WTC11 (cell line): ENCODE measurements at regions not wholly inside any gene's neighbourhood (a gene's known extent, or its start where the extent isn't known, plus 50 kb on each side); places are given as distances from the start of the nearest gene placed in this dataset.

Experiments used
- ATAC-seq: fragments of 200-7000 bp; cut with Tn5 transposase; 2 replicates; pipeline ENCODE4 v1.10.0; 2021; ENCODE audit warnings: mild to moderate bottlenecking, moderate library complexity
- CTCF ChIA-PET: fragments of 300-600 bp; sonication (Branson Sonifier 250); formaldehyde crosslinking; loops from one replicate; lab custom pipeline; 2021; ENCODE audit warnings: antibody characterized with exemption; lab: Charles Lee
- POLR2A ChIA-PET: fragments of 350-600 bp; sonication (Branson Sonifier 250); formaldehyde crosslinking; loops from one replicate; lab custom pipeline; 2021; ENCODE audit warnings: antibody characterized with exemption; lab: Charles Lee
- DNase-seq: peaks from one replicate; pipeline ENCODE4 v3.0.0; 2021; ENCODE audit warnings: low spot score
- H3K27ac Mint-ChIP-seq: 2 replicates; pipeline ENCODE4 v1.8.0; 2021; ENCODE audit warnings: mixed read lengths
- H3K27me3 Mint-ChIP-seq: 2 replicates; pipeline ENCODE4 v1.8.0; 2021; ENCODE audit warnings: low read depth, mild to moderate bottlenecking, moderate library complexity, mixed read lengths
- H3K36me3 Mint-ChIP-seq: 2 replicates; pipeline ENCODE4 v1.8.0; 2021; ENCODE audit warnings: mixed read lengths
- H3K4me1 Mint-ChIP-seq: 2 replicates; pipeline ENCODE4 v1.8.0; 2022; ENCODE audit warnings: mixed read lengths
- H3K4me3 Mint-ChIP-seq: 2 replicates; pipeline ENCODE4 v1.8.0; 2021; ENCODE audit warnings: mild to moderate bottlenecking, moderate library complexity, mixed read lengths
- H3K9me3 Mint-ChIP-seq: 2 replicates; pipeline ENCODE4 v1.8.0; 2021; ENCODE audit warnings: mixed read lengths
- CBFB ChIP-seq: sonication (generic); formaldehyde crosslinking; IDR thresholded peaks from 2 replicates; pipeline ENCODE4 v1.8.1; 2022; ENCODE audit warnings: mild to moderate bottlenecking, low read depth, missing genetic modification reagents
- CDX4 ChIP-seq: fragments of 250-450 bp; sonication (Bioruptor Pico); IDR thresholded peaks from 2 replicates; pipeline ENCODE4 v1.9.0; 2021; ENCODE audit warnings: moderate library complexity, mild to moderate bottlenecking, inconsistent platforms, borderline replicate concordance
- CREB1 ChIP-seq: sonication (generic); formaldehyde crosslinking; IDR thresholded peaks from 2 replicates; pipeline ENCODE4 v1.8.0; 2023; ENCODE audit warnings: mild to moderate bottlenecking, missing genetic modification reagents
- CREM ChIP-seq: sonication (generic); formaldehyde crosslinking; IDR thresholded peaks from 2 replicates; pipeline ENCODE4 v1.8.1; 2022; ENCODE audit warnings: mild to moderate bottlenecking, missing genetic modification reagents, moderate library complexity
- FOXK1 ChIP-seq: sonication (generic); formaldehyde crosslinking; IDR thresholded peaks from 2 replicates; pipeline ENCODE4 v1.8.0; 2022; ENCODE audit warnings: mild to moderate bottlenecking, moderate library complexity, missing genetic modification reagents
- HMGXB4 ChIP-seq: sonication (generic); formaldehyde crosslinking; IDR thresholded peaks from 2 replicates; pipeline ENCODE4 v1.8.1; 2023; ENCODE audit warnings: mild to moderate bottlenecking, moderate library complexity, missing genetic modification reagents
- OVOL2 ChIP-seq: fragments of 250-450 bp; sonication (Bioruptor Pico); IDR thresholded peaks from 2 replicates; pipeline ENCODE4 v1.9.0; 2021; ENCODE audit warnings: mild to moderate bottlenecking, borderline replicate concordance
- PRRX2 ChIP-seq: fragments of 250-450 bp; sonication (Bioruptor Pico); IDR thresholded peaks from 2 replicates; pipeline ENCODE4 v1.8.0; 2021; ENCODE audit warnings: mild to moderate bottlenecking
- SMAD4 ChIP-seq: sonication (generic); formaldehyde crosslinking; IDR thresholded peaks from 2 replicates; pipeline ENCODE4 v1.8.0; 2022; ENCODE audit warnings: mild to moderate bottlenecking, missing genetic modification reagents
- SOX15 ChIP-seq: fragments of 250-450 bp; sonication (Bioruptor Pico); IDR thresholded peaks from 2 replicates; pipeline ENCODE4 v1.9.0; 2021; ENCODE audit warnings: mild to moderate bottlenecking
- TCF7 ChIP-seq: sonication (generic); formaldehyde crosslinking; IDR thresholded peaks from 2 replicates; pipeline ENCODE4 v1.8.0; 2022; ENCODE audit warnings: mild to moderate bottlenecking, low read depth, missing genetic modification reagents, moderate library complexity
- TEAD1 ChIP-seq: sonication (generic); formaldehyde crosslinking; IDR thresholded peaks from 2 replicates; pipeline ENCODE4 v1.8.0; 2022; ENCODE audit warnings: mild to moderate bottlenecking, missing genetic modification reagents
- TP53 ChIP-seq: sonication (generic); formaldehyde crosslinking; IDR thresholded peaks from 2 replicates; pipeline ENCODE4 v1.8.1; 2023; ENCODE audit warnings: mild to moderate bottlenecking, missing genetic modification reagents
- ZBTB43 ChIP-seq: sonication (generic); formaldehyde crosslinking; IDR thresholded peaks from 2 replicates; pipeline ENCODE4 v1.8.1; 2023; ENCODE audit warnings: mild to moderate bottlenecking, missing genetic modification reagents
- ZNF671 ChIP-seq: fragments of 250-450 bp; sonication (Bioruptor Pico); IDR thresholded peaks from 2 replicates; pipeline ENCODE4 v1.8.0; 2021; ENCODE audit warnings: mild to moderate bottlenecking
- ZSCAN18 ChIP-seq: fragments of 250-450 bp; sonication (Bioruptor Pico); IDR thresholded peaks from 2 replicates; pipeline ENCODE4 v2.1.2; 2022; ENCODE audit warnings: mild to moderate bottlenecking, moderate library complexity
- TF ChIP-seq, protein P1 (sequence below): sonication (generic); formaldehyde crosslinking; IDR thresholded peaks from 2 replicates; pipeline ENCODE4 v1.8.0; 2023; ENCODE audit warnings: mild to moderate bottlenecking, missing genetic modification reagents
- TF ChIP-seq, protein P2 (sequence below): sonication (generic); formaldehyde crosslinking; IDR thresholded peaks from 2 replicates; pipeline ENCODE4 v1.8.1; 2022; ENCODE audit warnings: mild to moderate bottlenecking, missing genetic modification reagents, moderate library complexity, borderline replicate concordance
- TF ChIP-seq, protein P3 (sequence below): sonication (generic); formaldehyde crosslinking; IDR thresholded peaks from 2 replicates; pipeline ENCODE4 v1.8.1; 2022; ENCODE audit warnings: low read depth, missing genetic modification reagents, borderline replicate concordance
- TF ChIP-seq, protein P4 (sequence below): sonication (generic); formaldehyde crosslinking; IDR thresholded peaks from 2 replicates; pipeline ENCODE4 v1.8.1; 2022; ENCODE audit warnings: mild to moderate bottlenecking, moderate library complexity, missing genetic modification reagents

GRCh38 chr3:116981089-116981488 is 271.5 kb downstream of the TUSC7 start (continued):
- TF ChIP-seq, protein P1, sequence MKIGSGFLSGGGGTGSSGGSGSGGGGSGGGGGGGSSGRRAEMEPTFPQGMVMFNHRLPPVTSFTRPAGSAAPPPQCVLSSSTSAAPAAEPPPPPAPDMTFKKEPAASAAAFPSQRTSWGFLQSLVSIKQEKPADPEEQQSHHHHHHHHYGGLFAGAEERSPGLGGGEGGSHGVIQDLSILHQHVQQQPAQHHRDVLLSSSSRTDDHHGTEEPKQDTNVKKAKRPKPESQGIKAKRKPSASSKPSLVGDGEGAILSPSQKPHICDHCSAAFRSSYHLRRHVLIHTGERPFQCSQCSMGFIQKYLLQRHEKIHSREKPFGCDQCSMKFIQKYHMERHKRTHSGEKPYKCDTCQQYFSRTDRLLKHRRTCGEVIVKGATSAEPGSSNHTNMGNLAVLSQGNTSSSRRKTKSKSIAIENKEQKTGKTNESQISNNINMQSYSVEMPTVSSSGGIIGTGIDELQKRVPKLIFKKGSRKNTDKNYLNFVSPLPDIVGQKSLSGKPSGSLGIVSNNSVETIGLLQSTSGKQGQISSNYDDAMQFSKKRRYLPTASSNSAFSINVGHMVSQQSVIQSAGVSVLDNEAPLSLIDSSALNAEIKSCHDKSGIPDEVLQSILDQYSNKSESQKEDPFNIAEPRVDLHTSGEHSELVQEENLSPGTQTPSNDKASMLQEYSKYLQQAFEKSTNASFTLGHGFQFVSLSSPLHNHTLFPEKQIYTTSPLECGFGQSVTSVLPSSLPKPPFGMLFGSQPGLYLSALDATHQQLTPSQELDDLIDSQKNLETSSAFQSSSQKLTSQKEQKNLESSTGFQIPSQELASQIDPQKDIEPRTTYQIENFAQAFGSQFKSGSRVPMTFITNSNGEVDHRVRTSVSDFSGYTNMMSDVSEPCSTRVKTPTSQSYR (CRISPR knock-in tag) = no peak
- no peak for TF ChIP-seq OVOL2 (CRISPR knock-in tag)
- TF ChIP-seq CBFB (CRISPR knock-in tag) = no peak
- TF ChIP-seq PRRX2 (CRISPR knock-in tag) = no peak
- no peak for TF ChIP-seq TP53 (CRISPR knock-in tag)

GRCh38 chr3:116984301-116984700 is 274.7 kb downstream of the TUSC7 start:
- no peak overlapping the region for H3K27ac Mint-ChIP-seq
- POLR2A ChIA-PET = no interaction called here
- ATAC-seq = no peak
- no peaks in the 10 kb centered on the region for H3K36me3 Mint-ChIP-seq
- H3K9me3 Mint-ChIP-seq = peaks cover 4% of the 10 kb centered on the region; the same call in 1 of the 2 replicates
- no peak for TF ChIP-seq CREB1 (CRISPR knock-in tag)
- no peak for TF ChIP-seq SMAD4
- no peak for TF ChIP-seq ZBTB43 (CRISPR knock-in tag)
- no peak for TF ChIP-seq CDX4 (CRISPR knock-in tag)
- TF ChIP-seq, protein P2, sequence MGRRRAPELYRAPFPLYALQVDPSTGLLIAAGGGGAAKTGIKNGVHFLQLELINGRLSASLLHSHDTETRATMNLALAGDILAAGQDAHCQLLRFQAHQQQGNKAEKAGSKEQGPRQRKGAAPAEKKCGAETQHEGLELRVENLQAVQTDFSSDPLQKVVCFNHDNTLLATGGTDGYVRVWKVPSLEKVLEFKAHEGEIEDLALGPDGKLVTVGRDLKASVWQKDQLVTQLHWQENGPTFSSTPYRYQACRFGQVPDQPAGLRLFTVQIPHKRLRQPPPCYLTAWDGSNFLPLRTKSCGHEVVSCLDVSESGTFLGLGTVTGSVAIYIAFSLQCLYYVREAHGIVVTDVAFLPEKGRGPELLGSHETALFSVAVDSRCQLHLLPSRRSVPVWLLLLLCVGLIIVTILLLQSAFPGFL (CRISPR knock-in tag) = no peak
- no peak for TF ChIP-seq CREM (CRISPR knock-in tag)
- peaks cover 18% of the 10 kb centered on the region for H3K4me1 Mint-ChIP-seq
- DNase-seq = no peak
- CTCF ChIA-PET = no interaction called here
- H3K4me3 Mint-ChIP-seq = no peak overlapping the region
- H3K27me3 Mint-ChIP-seq = no peaks in the 10 kb centered on the region

- H3K4me1 Mint-ChIP-seq = no peaks in the 10 kb centered on the region
- H3K27me3 Mint-ChIP-seq = no peaks in the 10 kb centered on the region
- no peak for DNase-seq
- CTCF ChIA-PET = no interaction called here
- peaks cover 6% of the 10 kb centered on the region; the same call in 1 of the 2 replicates for H3K9me3 Mint-ChIP-seq
- no peak overlapping the region for H3K4me3 Mint-ChIP-seq
- H3K27ac Mint-ChIP-seq = no peak overlapping the region
- POLR2A ChIA-PET = no interaction called here
- H3K36me3 Mint-ChIP-seq = no peaks in the 10 kb centered on the region
- TF ChIP-seq TCF7 (CRISPR knock-in tag) (no peak), FOXK1 (CRISPR knock-in tag) (no peak), ZNF671 (CRISPR knock-in tag) (no peak), HMGXB4 (CRISPR knock-in tag) (no peak), ZSCAN18 (no peak), SOX15 (CRISPR knock-in tag) (no peak), TEAD1 (CRISPR knock-in tag) (no peak), ZBTB43 (CRISPR knock-in tag) (no peak)
- TF ChIP-seq, protein P3, sequence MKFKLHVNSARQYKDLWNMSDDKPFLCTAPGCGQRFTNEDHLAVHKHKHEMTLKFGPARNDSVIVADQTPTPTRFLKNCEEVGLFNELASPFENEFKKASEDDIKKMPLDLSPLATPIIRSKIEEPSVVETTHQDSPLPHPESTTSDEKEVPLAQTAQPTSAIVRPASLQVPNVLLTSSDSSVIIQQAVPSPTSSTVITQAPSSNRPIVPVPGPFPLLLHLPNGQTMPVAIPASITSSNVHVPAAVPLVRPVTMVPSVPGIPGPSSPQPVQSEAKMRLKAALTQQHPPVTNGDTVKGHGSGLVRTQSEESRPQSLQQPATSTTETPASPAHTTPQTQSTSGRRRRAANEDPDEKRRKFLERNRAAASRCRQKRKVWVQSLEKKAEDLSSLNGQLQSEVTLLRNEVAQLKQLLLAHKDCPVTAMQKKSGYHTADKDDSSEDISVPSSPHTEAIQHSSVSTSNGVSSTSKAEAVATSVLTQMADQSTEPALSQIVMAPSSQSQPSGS (CRISPR knock-in tag) = no peak
- TF ChIP-seq, protein P4, sequence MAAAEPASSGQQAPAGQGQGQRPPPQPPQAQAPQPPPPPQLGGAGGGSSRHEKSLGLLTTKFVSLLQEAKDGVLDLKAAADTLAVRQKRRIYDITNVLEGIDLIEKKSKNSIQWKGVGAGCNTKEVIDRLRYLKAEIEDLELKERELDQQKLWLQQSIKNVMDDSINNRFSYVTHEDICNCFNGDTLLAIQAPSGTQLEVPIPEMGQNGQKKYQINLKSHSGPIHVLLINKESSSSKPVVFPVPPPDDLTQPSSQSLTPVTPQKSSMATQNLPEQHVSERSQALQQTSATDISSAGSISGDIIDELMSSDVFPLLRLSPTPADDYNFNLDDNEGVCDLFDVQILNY (CRISPR knock-in tag) = no peak
- TF ChIP-seq, all 79 proteins: peak for 0
- ATAC-seq = no peak
These were observed 284.8 kb downstream of the TUSC7 start for GRCh38 chr3:116994351-116994879.
